HFFc6 (cell line): ENCODE measurements at regions not wholly inside any gene's neighbourhood (a gene's known extent, or its start where the extent isn't known, plus 50 kb on each side); places are given as distances from the start of the nearest gene placed in this dataset.

ENCODE experiments used
- DNase-seq: peaks from one replicate; pipeline ENCODE4 v3.0.0-alpha.2; 2018
- H3K27ac Mint-ChIP-seq: 2 replicates; pipeline ENCODE4 v1.8.0; 2020; ENCODE audit warnings: mild to moderate bottlenecking, mixed read lengths
- H3K27me3 Mint-ChIP-seq: 2 replicates; pipeline ENCODE4 v1.8.0; 2021; ENCODE audit warnings: mild to moderate bottlenecking, moderate library complexity, mixed read lengths; ENCODE audit not compliant: insufficient read depth
- H3K36me3 Mint-ChIP-seq: 2 replicates; pipeline ENCODE4 v1.8.0; 2021; ENCODE audit warnings: low read depth, mixed read lengths
- H3K4me1 Mint-ChIP-seq: 2 replicates; pipeline ENCODE4 v1.8.0; 2020; ENCODE audit warnings: low read depth, mixed read lengths
- H3K4me3 Mint-ChIP-seq: 2 replicates; pipeline ENCODE4 v1.8.0; 2020; ENCODE audit warnings: mild to moderate bottlenecking, moderate library complexity, mixed read lengths
- H3K9me3 Mint-ChIP-seq: 2 replicates; pipeline ENCODE4 v1.8.0; 2020; ENCODE audit warnings: mild to moderate bottlenecking, mixed read lengths
- CTCF ChIP-seq: fragments of 200-600 bp; sonication (generic); IDR thresholded peaks from 2 replicates; pipeline ENCODE4 v1.5.0; 2021; ENCODE audit warnings: antibody characterized with exemption, mild to moderate bottlenecking

DNA sequence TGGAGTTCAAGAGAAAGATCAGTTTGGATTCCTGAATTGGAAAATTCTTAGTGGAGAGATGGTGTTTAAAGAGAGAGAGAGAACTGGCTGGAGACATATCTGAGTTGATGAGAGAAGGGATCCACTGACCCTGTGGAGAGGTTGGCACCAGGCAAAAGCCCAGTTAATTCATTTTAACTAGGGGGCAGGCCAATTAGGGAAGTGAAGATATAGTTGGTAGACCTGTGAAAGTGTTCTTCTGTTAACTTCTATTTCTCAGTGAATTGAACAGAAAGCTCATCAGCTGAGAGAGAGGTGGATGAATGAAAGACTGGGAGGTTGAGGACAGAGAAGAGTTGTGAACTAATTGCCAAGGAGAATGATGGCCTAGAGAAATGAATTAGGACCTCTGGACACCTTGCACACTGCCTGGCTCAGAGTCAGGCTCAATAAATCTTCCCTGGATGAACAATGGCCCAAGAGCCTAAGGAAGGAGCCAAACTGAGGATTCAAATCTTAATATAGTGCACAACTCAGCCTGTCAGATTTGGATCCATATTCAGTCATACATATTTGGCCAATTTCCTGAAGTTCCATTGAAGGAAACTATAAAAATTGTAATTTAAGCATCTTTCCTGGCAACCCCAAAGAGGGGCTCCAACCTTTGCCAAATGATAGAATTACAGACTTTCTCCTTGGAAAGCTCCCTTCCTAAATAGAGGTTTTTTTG is 82.2 kb upstream of the RMDN2 start:
- no peaks in the 10 kb centered on the region for H3K36me3 Mint-ChIP-seq
- TF ChIP-seq CTCF: no peak
- H3K27ac Mint-ChIP-seq: peak overlapping the region; percentile 62
- no peak for DNase-seq
- H3K4me1 Mint-ChIP-seq: peaks cover 34% of the 10 kb centered on the region
- no peaks in the 10 kb centered on the region for H3K27me3 Mint-ChIP-seq
- no peaks in the 10 kb centered on the region for H3K9me3 Mint-ChIP-seq
- no peak overlapping the region for H3K4me3 Mint-ChIP-seq

- peak overlapping the region; percentile 14; the same call in 1 of the 2 replicates for H3K4me3 Mint-ChIP-seq
- no peaks in the 10 kb centered on the region for H3K27me3 Mint-ChIP-seq
- no peak for TF ChIP-seq CTCF
- H3K4me1 Mint-ChIP-seq: peaks cover 28% of the 10 kb centered on the region
- peak; percentile 67 for DNase-seq
- no peaks in the 10 kb centered on the region for H3K36me3 Mint-ChIP-seq
- no peaks in the 10 kb centered on the region for H3K9me3 Mint-ChIP-seq
- H3K27ac Mint-ChIP-seq: peak overlapping the region; percentile 62
These were observed 81.5 kb upstream of the RMDN2 start for GRCh38 chr2:37843556-37843955.

- DNase-seq: no peak
- Mint-ChIP-seq H3K27ac (no peak overlapping the region), H3K4me3 (no peak overlapping the region), H3K36me3 (no peaks in the 10 kb centered on the region), H3K27me3 (no peaks in the 10 kb centered on the region; the same call in 1 of the 2 replicates), H3K9me3 (no peaks in the 10 kb centered on the region), H3K4me1 (peaks cover 28% of the 10 kb centered on the region)
- no peak for TF ChIP-seq CTCF
These were observed 78.9 kb upstream of the RMDN2 start for GRCh38 chr2:37846207-37846606.

GRCh38 chr2:37847792-37848191 is 77.3 kb upstream of the RMDN2 start:
- no peak for DNase-seq
- peaks cover 23% of the 10 kb centered on the region for H3K4me1 Mint-ChIP-seq

DNA sequence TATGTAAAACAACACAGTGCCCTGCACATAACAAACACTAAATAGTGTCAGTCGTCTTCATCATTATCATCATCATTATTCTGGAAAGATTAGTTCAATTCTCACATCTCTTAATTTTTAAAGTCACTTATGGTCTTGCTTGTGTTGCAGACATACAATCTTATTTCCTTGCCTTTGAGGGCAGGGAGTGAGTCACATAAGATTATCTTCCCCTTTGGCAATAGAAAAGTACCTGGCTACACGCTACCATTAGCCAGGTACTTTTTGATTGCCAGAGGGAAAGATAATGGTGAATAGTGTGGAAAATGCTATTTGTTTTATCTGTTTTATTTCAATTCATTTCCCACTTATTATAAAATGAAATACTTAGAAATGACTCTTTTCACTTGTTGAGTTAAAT is 76.6 kb upstream of the RMDN2 start:
- TF ChIP-seq CTCF: no peak
- no peaks in the 10 kb centered on the region; the same call in 1 of the 2 replicates for H3K27me3 Mint-ChIP-seq
- no peak overlapping the region for H3K4me3 Mint-ChIP-seq
- DNase-seq: no peak
- no peaks in the 10 kb centered on the region for H3K9me3 Mint-ChIP-seq
- H3K27ac Mint-ChIP-seq: no peak overlapping the region
- H3K36me3 Mint-ChIP-seq: no peaks in the 10 kb centered on the region
- H3K4me1 Mint-ChIP-seq: peaks cover 16% of the 10 kb centered on the region

More at GRCh38 chr2:37847792-37848191, 77.3 kb upstream of the RMDN2 start:
- no peak overlapping the region for H3K4me3 Mint-ChIP-seq
- no peaks in the 10 kb centered on the region for H3K9me3 Mint-ChIP-seq
- H3K36me3 Mint-ChIP-seq: no peaks in the 10 kb centered on the region
- TF ChIP-seq CTCF: no peak
- no peaks in the 10 kb centered on the region; the same call in 1 of the 2 replicates for H3K27me3 Mint-ChIP-seq
- H3K27ac Mint-ChIP-seq: no peak overlapping the region
